HUES64 (cell line): ENCODE measurements at regions not wholly inside any gene's neighbourhood (a gene's known extent, or its start where the extent isn't known, plus 50 kb on each side); places are given as distances from the start of the nearest gene placed in this dataset.

Experiments used
- H3K27ac ChIP-seq: 2 replicates; pipeline ENCODE4 v1.7.0; 2013; ENCODE audit warnings: low read depth, low read length, inconsistent platforms
- H3K27me3 ChIP-seq: 2 replicates; pipeline ENCODE4 v1.6.1; 2013; ENCODE audit warnings: mild to moderate bottlenecking, low read length; ENCODE audit not compliant: insufficient read depth
- H3K36me3 ChIP-seq: 2 replicates; pipeline ENCODE4 v1.6.1; 2013; ENCODE audit warnings: mild to moderate bottlenecking, low read length; ENCODE audit not compliant: insufficient read depth
- H3K4me1 ChIP-seq: 2 replicates; pipeline ENCODE4 v1.6.1; 2013; ENCODE audit warnings: mild to moderate bottlenecking, low read length, moderate library complexity; ENCODE audit not compliant: insufficient read depth
- H3K4me3 ChIP-seq: 2 replicates; pipeline ENCODE4 v1.5.1; 2013; ENCODE audit warnings: mild to moderate bottlenecking, low read length, moderate library complexity
- H3K9ac ChIP-seq: 2 replicates; pipeline ENCODE4 v1.6.1; 2013; ENCODE audit warnings: mild to moderate bottlenecking, low read depth, low read length
- H3K9me3 ChIP-seq: 2 replicates; pipeline ENCODE4 v1.6.1; 2013; ENCODE audit warnings: low read depth, low read length; ENCODE audit not compliant: insufficient read depth
- WGBS: fragments of 150-250, 120-280 bp; methylation state at CpG from one replicate; pipeline ENCODE4 v1.1.7; 2013; ENCODE audit warnings: missing lambda C conversion rate; 5-methylcytosine and 5-hydroxymethylcytosine counted together

DNA sequence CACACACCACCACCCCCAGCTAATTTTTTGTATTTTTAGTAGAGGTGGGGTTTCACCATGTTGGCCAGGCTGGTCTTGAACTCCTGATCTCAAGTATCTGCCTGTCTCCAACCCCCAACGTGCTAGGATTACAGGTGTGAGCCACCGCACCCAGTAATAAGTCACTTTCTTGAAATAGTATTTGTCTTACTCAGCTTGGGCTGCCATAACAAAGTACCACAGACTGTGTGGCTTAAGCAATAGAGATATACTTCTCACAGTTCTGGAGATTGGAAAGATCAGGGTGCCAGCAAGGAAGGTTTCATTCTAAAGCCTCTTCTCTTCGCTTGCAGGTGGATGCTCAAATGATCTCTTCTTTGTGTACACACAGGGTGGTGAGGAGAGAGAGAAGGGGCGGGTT lies 99.8 kb downstream of the ARRDC3 start:
- Histone ChIP-seq H3K27me3 (peaks cover 6% of the 10 kb centered on the region; the same call in 1 of the 2 replicates), H3K27ac (no peak overlapping the region), H3K4me1 (peaks cover 10% of the 10 kb centered on the region), H3K36me3 (no peaks in the 10 kb centered on the region), H3K4me3 (no peak overlapping the region), H3K9me3 (0 out of 2 replicates have a peak, but pooled peaks cover 3% of the 10 kb centered on the region), H3K9ac (no peak overlapping the region)
- 85% methylated on average over 4 of the region's 4 CpGs for WGBS

DNA sequence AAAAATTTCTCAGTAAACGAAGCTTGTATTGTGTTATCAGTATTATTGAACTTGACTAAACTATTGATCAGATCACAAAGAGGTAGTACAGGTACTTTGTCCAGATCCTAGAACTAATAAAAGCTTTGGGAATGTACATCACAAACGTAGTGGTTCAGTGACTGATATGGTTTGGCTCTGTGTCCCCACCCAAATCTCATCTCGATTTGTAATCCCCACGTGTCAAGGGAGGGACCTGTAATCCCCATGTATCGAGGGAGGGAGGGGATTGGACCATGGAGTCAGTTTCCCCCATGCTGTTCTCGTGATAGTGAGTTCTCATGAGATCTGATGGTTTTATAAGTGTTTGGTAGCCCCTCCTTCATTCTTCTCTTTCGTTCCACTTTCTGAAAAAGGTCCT lies 100.9 kb downstream of the ARRDC3 start:
- H3K9me3 ChIP-seq, result 0 out of 2 replicates have a peak, but pooled peaks cover 3% of the 10 kb centered on the region
- 91% methylated on average over 7 of the region's 7 CpGs for WGBS
- peaks cover 10% of the 10 kb centered on the region for H3K4me1 ChIP-seq
- no peak overlapping the region for H3K27ac ChIP-seq
- no peak overlapping the region for H3K9ac ChIP-seq
- peaks cover 6% of the 10 kb centered on the region; the same call in 1 of the 2 replicates for H3K27me3 ChIP-seq
- H3K36me3 ChIP-seq, result no peaks in the 10 kb centered on the region
- H3K4me3 ChIP-seq, result no peak overlapping the region

DNA sequence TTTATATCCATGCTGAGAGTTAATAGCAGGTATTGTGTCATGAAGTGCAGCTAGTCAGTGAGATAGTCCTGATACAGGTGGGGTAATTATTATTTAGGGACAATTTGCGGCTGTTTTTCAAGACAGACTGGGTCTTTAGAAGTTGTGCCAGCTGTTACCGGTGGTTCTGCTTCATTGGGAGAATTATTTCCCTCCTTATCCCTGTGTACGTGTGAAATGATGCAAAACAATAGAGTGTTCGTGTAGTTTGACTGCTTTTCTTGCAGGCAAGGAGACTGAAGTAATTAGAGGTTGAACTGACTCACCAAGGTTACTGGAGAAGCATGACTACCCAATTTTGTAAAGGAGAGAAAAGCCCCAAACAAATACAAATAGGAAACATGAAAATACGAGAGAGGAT lies 101.7 kb downstream of the ARRDC3 start:
- H3K9ac ChIP-seq, result no peak overlapping the region
- peaks cover 6% of the 10 kb centered on the region; the same call in 1 of the 2 replicates for H3K27me3 ChIP-seq
- H3K27ac ChIP-seq, result no peak overlapping the region
- 0 out of 2 replicates have a peak, but pooled peaks cover 3% of the 10 kb centered on the region for H3K9me3 ChIP-seq
- WGBS, result 61% methylated on average over 5 of the region's 5 CpGs
- peaks cover 10% of the 10 kb centered on the region for H3K4me1 ChIP-seq
- no peaks in the 10 kb centered on the region for H3K36me3 ChIP-seq
- H3K4me3 ChIP-seq, result no peak overlapping the region

DNA sequence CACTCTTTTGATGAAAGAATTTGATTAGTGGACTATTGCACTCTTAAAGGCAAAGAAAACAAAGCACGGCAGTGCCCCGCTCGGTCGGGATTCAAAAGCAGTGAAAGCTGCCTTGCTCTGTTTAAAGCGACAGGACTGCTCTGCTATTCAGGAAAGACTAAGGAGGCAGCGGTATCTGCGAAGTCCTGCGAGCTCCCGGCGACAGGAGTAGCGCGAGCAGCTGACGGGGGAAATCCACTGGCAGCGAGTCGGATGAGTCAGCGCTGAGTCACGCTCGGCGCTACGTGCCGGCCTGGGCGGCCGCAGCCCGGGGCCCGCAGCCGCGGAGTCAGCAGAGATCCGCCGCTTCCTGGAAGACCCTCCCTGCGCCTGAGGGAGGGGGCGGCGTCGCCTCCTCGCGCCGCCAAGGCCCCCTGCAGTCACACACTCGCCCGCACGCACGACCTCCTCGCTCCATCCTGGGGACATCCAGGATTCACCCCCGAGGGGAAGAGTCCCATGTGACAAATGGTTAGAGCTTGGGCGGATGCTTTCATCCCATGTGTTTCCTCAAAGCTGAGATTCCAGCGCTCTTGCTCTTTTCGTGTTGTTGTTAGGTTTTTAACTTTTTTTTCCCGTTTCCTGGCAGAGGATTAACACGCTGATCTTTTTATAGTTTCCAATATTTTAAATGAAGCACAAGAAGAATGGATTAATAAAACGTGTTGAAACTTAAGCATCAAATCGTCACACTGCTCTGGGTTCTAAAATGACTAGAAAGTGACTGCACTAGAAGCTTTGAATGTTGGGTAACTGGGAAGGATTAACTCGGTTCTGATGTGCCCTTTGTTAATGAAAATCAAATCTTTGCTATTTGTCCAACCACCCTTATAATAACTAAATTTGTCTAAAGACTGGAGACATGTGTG lies 102.5 kb downstream of the ARRDC3 start:
- Histone ChIP-seq H3K9ac (peak overlapping the region; percentile 54), H3K4me1 (peaks cover 10% of the 10 kb centered on the region), H3K9me3 (0 out of 2 replicates have a peak, but pooled peaks cover 3% of the 10 kb centered on the region), H3K4me3 (peak overlapping the region; percentile 67), H3K36me3 (no peaks in the 10 kb centered on the region), H3K27ac (peak overlapping the region; percentile 19), H3K27me3 (peaks cover 6% of the 10 kb centered on the region; the same call in 1 of the 2 replicates)
- WGBS, result 2% methylated on average over 49 of the region's 50 CpGs

DNA sequence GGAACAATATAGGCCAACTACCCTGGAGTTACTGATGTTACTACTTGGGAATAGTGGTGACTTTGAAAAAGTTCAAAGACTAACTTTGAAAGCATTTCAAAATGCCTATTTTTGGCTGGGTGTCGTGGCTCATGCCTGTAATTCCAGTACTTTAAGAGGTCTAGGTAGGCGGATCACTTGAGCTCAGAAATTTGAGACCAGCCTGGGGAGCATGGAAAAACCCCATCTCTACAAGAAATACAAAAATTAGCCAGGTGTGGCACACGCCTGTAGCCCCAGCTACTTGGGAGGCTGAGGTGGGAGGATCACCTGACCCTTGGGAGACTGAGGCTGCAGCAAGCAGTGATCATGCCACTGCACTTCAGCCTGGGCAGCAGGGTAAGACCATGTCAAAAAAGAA lies 105.3 kb downstream of the ARRDC3 start:
- H3K27ac ChIP-seq, result no peak overlapping the region
- no peak overlapping the region for H3K4me3 ChIP-seq
- no peaks in the 10 kb centered on the region for H3K36me3 ChIP-seq
- peaks cover 6% of the 10 kb centered on the region; the same call in 1 of the 2 replicates for H3K27me3 ChIP-seq
- peaks cover 10% of the 10 kb centered on the region for H3K4me1 ChIP-seq
- H3K9ac ChIP-seq, result no peak overlapping the region
- WGBS, result 87% methylated on average over 3 of the region's 3 CpGs
- no peaks in the 10 kb centered on the region for H3K9me3 ChIP-seq

DNA sequence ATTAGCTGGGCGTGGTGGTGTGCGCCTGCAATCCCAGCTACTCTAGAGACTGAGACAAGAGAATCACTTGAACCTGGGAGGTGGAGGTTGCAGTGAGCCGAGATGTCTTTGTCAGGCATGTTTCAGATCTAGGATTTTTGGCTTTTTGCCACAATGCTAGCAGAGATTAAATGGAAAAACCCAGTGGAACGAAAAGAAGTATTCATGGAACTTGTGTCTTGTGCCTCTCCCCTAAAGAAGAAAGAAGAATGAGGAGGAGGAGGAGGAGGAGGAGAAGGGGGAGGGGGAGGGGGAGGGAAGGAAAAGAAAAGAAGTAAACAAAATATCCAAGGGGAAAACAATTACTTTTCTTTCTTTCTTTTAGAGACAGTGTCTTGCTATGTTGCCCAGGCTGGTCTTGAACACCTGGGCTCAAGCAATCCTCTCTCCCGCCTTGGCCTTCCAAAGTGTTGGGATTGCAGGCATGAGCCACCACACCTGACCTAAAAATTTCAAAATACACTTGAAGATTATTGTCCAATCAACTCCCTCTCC lies 106.0 kb downstream of the ARRDC3 start:
- Histone ChIP-seq H3K9me3 (no peaks in the 10 kb centered on the region), H3K9ac (no peak overlapping the region), H3K27me3 (peaks cover 6% of the 10 kb centered on the region; the same call in 1 of the 2 replicates), H3K4me1 (peaks cover 10% of the 10 kb centered on the region), H3K4me3 (no peak overlapping the region), H3K36me3 (no peaks in the 10 kb centered on the region), H3K27ac (no peak overlapping the region)
- WGBS, result 68% methylated on average over 5 of the region's 5 CpGs

DNA sequence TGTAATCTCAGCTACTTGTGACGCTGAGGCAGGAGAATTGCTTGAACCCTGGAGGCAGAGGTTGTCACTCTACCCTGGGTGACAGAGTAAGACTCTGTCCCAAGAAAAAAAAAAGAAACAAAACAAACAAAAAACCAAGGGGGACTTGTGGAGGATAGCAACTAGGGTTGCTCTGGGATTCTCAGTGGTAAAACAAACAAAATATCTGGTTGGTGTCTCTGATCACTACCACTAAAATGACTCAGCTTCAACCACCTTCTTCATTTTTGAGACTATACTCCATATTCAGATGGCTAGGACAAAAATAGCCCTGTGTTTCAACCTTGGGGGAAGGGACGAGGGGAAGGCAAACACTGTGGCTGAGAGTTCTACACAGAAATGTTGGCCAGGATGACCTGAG lies 110.3 kb downstream of the ARRDC3 start:
- H3K27ac ChIP-seq, result no peak overlapping the region
- H3K9me3 ChIP-seq, result no peaks in the 10 kb centered on the region
- peaks cover 7% of the 10 kb centered on the region for H3K4me1 ChIP-seq
- no peak overlapping the region for H3K4me3 ChIP-seq
- 90% methylated on average over 2 of the region's 2 CpGs for WGBS
- no peak overlapping the region for H3K9ac ChIP-seq
- H3K27me3 ChIP-seq, result no peaks in the 10 kb centered on the region
- no peaks in the 10 kb centered on the region for H3K36me3 ChIP-seq

DNA sequence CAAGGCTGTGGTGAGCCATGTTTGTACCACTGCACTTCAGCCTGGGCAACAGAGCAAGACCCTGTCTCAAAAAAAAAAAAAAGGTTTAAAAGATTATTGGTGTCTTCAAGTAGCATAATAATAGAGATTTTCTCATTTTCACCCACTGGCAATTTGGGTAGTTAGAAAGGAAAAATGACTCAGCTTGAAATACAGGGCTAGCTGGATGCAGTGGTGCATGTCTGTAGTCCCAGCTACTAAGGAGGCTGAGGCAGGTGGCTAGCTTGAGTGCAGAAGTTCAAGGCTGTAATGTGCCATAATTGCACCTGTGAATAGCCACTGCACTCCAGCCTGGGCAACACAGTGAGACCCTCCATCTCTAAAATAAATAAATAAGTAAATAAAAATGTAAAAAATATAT lies 111.1 kb downstream of the ARRDC3 start:
- peaks cover 7% of the 10 kb centered on the region for H3K4me1 ChIP-seq
- no peak overlapping the region for H3K27ac ChIP-seq
- H3K9me3 ChIP-seq, result no peaks in the 10 kb centered on the region
- H3K9ac ChIP-seq, result no peak overlapping the region
- no peaks in the 10 kb centered on the region for H3K27me3 ChIP-seq
- no peak overlapping the region for H3K4me3 ChIP-seq
- no peaks in the 10 kb centered on the region for H3K36me3 ChIP-seq

DNA sequence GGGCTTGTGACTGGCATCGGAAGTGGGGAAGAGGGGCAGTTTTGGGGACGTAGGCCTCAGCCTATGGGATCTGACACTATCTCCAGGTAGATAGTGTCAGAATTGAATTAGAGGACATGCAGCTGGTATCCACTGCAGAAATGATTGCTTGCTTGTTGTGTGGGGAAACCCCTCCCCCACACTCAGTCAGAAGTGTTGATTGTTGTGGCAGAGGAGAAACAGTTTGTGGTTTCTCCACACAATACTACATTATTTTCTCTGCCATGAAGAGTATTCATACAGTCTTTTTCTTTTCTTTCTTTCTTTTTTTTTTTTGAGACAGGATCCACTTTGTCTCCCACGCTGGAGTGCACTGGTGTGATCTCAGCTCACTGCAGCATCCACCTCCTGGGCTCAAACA lies 113.9 kb downstream of the ARRDC3 start:
- Histone ChIP-seq H3K27ac (no peak overlapping the region), H3K9ac (no peak overlapping the region), H3K27me3 (no peaks in the 10 kb centered on the region), H3K4me3 (no peak overlapping the region), H3K36me3 (no peaks in the 10 kb centered on the region), H3K9me3 (no peaks in the 10 kb centered on the region), H3K4me1 (peaks cover 7% of the 10 kb centered on the region)
- 91% methylated on average over 3 of the region's 3 CpGs for WGBS

DNA sequence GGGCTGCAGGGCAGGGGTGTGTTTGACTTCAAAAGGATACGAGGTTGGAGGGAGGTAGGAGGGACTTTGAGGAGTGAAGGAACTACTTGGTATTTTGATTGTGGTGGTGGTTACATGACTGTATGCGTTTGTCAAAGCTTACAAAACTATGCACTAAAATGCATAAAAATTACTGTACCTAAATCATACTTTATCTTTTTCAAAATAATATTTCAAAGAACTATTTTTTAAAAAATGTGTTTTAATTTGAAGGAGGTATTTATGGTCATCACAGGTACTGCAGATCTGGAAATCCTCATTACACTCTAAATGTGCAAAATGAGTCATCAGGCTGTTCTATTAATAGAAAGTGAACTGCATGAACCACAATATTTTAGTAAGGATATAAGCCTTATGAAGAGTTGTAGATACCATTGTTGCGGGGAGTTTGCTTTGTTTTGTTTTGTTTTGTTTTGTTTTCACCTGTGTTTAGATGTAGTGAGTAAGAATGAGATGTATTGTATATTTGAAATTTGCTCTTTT lies 116.9 kb downstream of the ARRDC3 start:
- H3K27ac ChIP-seq, result no peak overlapping the region
- H3K36me3 ChIP-seq, result no peaks in the 10 kb centered on the region
- 67% methylated on average over 2 of the region's 3 CpGs for WGBS
- H3K9ac ChIP-seq, result no peak overlapping the region
- no peaks in the 10 kb centered on the region for H3K27me3 ChIP-seq
- H3K9me3 ChIP-seq, result no peaks in the 10 kb centered on the region
- H3K4me1 ChIP-seq, result peaks cover 7% of the 10 kb centered on the region
- no peak overlapping the region for H3K4me3 ChIP-seq

DNA sequence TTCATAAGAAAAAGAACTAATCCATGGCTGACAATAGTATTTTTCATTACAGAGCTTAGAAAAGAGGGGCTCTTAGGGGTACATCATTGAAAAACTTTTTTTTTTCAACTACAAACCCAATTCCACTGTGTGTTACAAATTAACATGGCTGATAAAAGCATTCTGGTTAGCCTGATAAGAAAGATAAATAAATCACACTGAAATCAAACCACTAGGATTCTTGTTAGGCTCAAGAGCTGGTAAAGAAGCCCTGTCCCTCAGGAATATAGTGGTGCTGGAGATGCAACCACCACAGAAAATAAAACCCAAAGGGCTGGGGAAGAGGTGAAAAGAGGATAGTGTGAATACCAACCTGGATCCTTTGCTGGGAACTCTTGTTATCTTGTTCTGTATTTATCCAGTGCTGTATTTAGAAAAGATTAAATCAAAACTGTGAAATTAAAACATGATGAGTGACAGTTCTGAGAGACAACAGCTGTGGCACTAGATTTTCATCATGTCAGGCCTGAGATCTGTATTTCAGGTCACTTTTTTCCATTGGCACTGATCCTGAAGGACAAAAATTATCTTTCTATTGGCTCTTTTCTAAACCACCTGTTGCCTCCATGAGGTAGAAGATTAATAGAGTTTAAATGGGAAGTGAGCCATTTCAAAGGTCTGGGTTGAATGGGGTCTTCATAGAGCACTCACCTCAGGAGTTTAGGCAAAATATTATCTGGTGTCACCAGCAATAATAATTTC lies 118.6 kb downstream of the ARRDC3 start:
- Histone ChIP-seq H3K27me3 (no peaks in the 10 kb centered on the region), H3K9ac (no peak overlapping the region), H3K9me3 (no peaks in the 10 kb centered on the region), H3K4me1 (peaks cover 7% of the 10 kb centered on the region), H3K36me3 (no peaks in the 10 kb centered on the region), H3K27ac (no peak overlapping the region), H3K4me3 (no peak overlapping the region)
